Caco-2 (cell line): ENCODE measurements at regions not wholly inside any gene's neighbourhood (a gene's known extent, or its start where the extent isn't known, plus 50 kb on each side); places are given as distances from the start of the nearest gene placed in this dataset.

Experiments used
- BruUV-seq: library from RNA; stranded (reverse); fragments of 400-500 nt; replicated peaks from 2 replicates; lab custom pipeline; 2021; lab: Mats Ljungman, UMichigan
- CTCF ChIA-PET: fragments of 300-600 bp; sonication (Branson Sonifier 250); formaldehyde crosslinking; loops from one replicate; lab custom pipeline; 2022; ENCODE audit warnings: antibody characterized with exemption; lab: Charles Lee
- POLR2A ChIA-PET: fragments of 300-600 bp; sonication (Branson Sonifier 250); formaldehyde crosslinking; loops from one replicate; lab custom pipeline; 2022; ENCODE audit warnings: antibody characterized with exemption; lab: Charles Lee
- DNase-seq, 2 experiments: peaks; one replicate each; pipeline versions ENCODE4 v3.0.0 to v3.0.0-alpha.2; 2020 to 2022
- H3K27me3 ChIP-seq: replicated peaks from 2 replicates; pipeline ENCODE4 v1.6.0; 2011; ENCODE audit warnings: low read length; ENCODE audit not compliant: control insufficient read depth, insufficient read depth
- H3K36me3 ChIP-seq: 2 replicates; pipeline ENCODE4 v1.5.1; 2011; ENCODE audit warnings: low read length; ENCODE audit not compliant: control insufficient read depth, insufficient read depth
- H3K4me1 ChIP-seq: fragments of 250-450 bp; sonication (Bioruptor Pico); 2 replicates; pipeline ENCODE4 v1.5.1; 2020; ENCODE audit warnings: mild to moderate bottlenecking
- H3K4me3 ChIP-seq: 2 replicates; pipeline ENCODE4 v1.5.1; 2011; ENCODE audit warnings: low read depth, mild to moderate bottlenecking, control low read depth, low read length
- H3K9me3 ChIP-seq: fragments of 250-450 bp; sonication (Bioruptor Pico); 2 replicates; pipeline ENCODE4 v1.5.1; 2020; ENCODE audit warnings: mild to moderate bottlenecking, moderate library complexity
- H3K27ac Mint-ChIP-seq: one replicate; pipeline ENCODE4 v1.8.0; 2022; ENCODE audit warnings: mixed read lengths; ENCODE audit not compliant: unreplicated experiment
- H3K27me3 Mint-ChIP-seq: one replicate; pipeline ENCODE4 v1.8.0; 2022; ENCODE audit warnings: mixed read lengths; ENCODE audit not compliant: insufficient read depth, unreplicated experiment
- H3K36me3 Mint-ChIP-seq: one replicate; pipeline ENCODE4 v1.8.0; 2022; ENCODE audit warnings: mild to moderate bottlenecking, mixed read lengths; ENCODE audit not compliant: insufficient read depth, unreplicated experiment
- H3K4me1 Mint-ChIP-seq: one replicate; pipeline ENCODE4 v1.8.0; 2022; ENCODE audit warnings: low read depth, mixed read lengths; ENCODE audit not compliant: unreplicated experiment
- H3K4me3 Mint-ChIP-seq: one replicate; pipeline ENCODE4 v1.8.0; 2022; ENCODE audit warnings: mild to moderate bottlenecking, moderate library complexity, mixed read lengths; ENCODE audit not compliant: unreplicated experiment
- H3K9me3 Mint-ChIP-seq: one replicate; pipeline ENCODE4 v1.8.0; 2022; ENCODE audit warnings: mixed read lengths; ENCODE audit not compliant: unreplicated experiment
- CTCF ChIP-seq, 2 experiments: fragments of 200-600 bp in 1 of 2; IDR thresholded peaks; 1 replicate in 1 of 2; 2 replicates in 1 of 2; pipeline versions ENCODE4 v1.5.1 to v1.8.0; 2011 to 2022; ENCODE audit warnings: antibody characterized with exemption in 1 of 2, control low read depth in 1 of 2, inconsistent platforms in 1 of 2, low read depth in 1 of 2, low read length in 1 of 2, mild to moderate bottlenecking in 1 of 2, moderate library complexity in 1 of 2; ENCODE audit not compliant: insufficient read depth in 1 of 2, severe bottlenecking in 1 of 2, unreplicated experiment in 1 of 2
- intact Hi-C: fragments of 100-400 bp; cut with micrococcal nuclease; formaldehyde crosslinking; loops from one replicate; pipeline ENCODE4 v1.10.0; 2022; ENCODE audit not compliant: unreplicated experiment

GRCh38 chr2:71800851-71801250, 346.8 kb downstream of the CYP26B1 start:
- H3K4me1 Mint-ChIP-seq: peaks cover 17% of the 10 kb centered on the region
- DNase-seq: no peak
- intact Hi-C loops: loop anchor here (10.0 kb wide), 1 partner anchor 194 kb away; no protein-coding TSS in a partner anchor
- no peak for TF ChIP-seq CTCF (IDR thresholded peaks at IDR 0.05; ENCODE audit: insufficient read depth in 1 of 2, low read depth in 1 of 2, low read length in 1 of 2, severe bottlenecking in 1 of 2, unreplicated experiment in 1 of 2)
- ChIA-PET POLR2A (no interaction called here), CTCF (interaction anchor here (0.6 kb wide), 2 partner anchors 16 to 25 kb away, joined by 5 to 8 read pairs; no protein-coding TSS in a partner anchor)
- no peaks in the 10 kb centered on the region for H3K9me3 Mint-ChIP-seq
- no peaks in the 10 kb centered on the region for H3K36me3 Mint-ChIP-seq
- no peak overlapping the region for H3K4me3 ChIP-seq
- no TSS peak for BruUV-seq
- H3K4me1 ChIP-seq: peaks cover 8% of the 10 kb centered on the region
- no peak overlapping the region for H3K4me3 Mint-ChIP-seq
- H3K27me3 Mint-ChIP-seq: no peaks in the 10 kb centered on the region
- H3K9me3 ChIP-seq: no peaks in the 10 kb centered on the region
- H3K36me3 ChIP-seq: no peaks in the 10 kb centered on the region
- H3K27me3 ChIP-seq: no peaks in the 10 kb centered on the region
- no peak overlapping the region for H3K27ac Mint-ChIP-seq

GRCh38 chr2:71800106-71800809, 346.9 kb downstream of the DYSF start:
- H3K36me3 Mint-ChIP-seq: no peaks in the 10 kb centered on the region
- Histone ChIP-seq H3K4me1 (peaks cover 14% of the 10 kb centered on the region), H3K4me3 (no peak overlapping the region), H3K36me3 (no peaks in the 10 kb centered on the region), H3K27me3 (no peaks in the 10 kb centered on the region), H3K9me3 (no peaks in the 10 kb centered on the region)
- ChIA-PET CTCF (interaction anchor here (0.6 kb wide), 2 partner anchors 16 to 26 kb away, joined by 5 to 8 read pairs; no protein-coding TSS in a partner anchor), POLR2A (interaction anchor here (0.5 kb wide), 1 partner anchor 18 kb away, joined by 8 read pairs; no protein-coding TSS in a partner anchor)
- H3K4me1 Mint-ChIP-seq: peaks cover 17% of the 10 kb centered on the region
- TF ChIP-seq CTCF (IDR thresholded peaks at IDR 0.05; ENCODE audit: insufficient read depth in 1 of 2, low read depth in 1 of 2, low read length in 1 of 2, severe bottlenecking in 1 of 2, unreplicated experiment in 1 of 2): no peak
- no peak overlapping the region for H3K4me3 Mint-ChIP-seq
- intact Hi-C loops: loop anchor here (10.0 kb wide), 1 partner anchor 195 kb away; no protein-coding TSS in a partner anchor
- no peaks in the 10 kb centered on the region for H3K27me3 Mint-ChIP-seq
- BruUV-seq: no TSS peak
- H3K27ac Mint-ChIP-seq: no peak overlapping the region
- no peak for DNase-seq
- no peaks in the 10 kb centered on the region for H3K9me3 Mint-ChIP-seq

GRCh38 chr2:71799013-71799575, 345.7 kb downstream of the DYSF start:
- H3K27me3 ChIP-seq: no peaks in the 10 kb centered on the region
- no peaks in the 10 kb centered on the region for H3K9me3 Mint-ChIP-seq
- no peaks in the 10 kb centered on the region for H3K36me3 ChIP-seq
- H3K27me3 Mint-ChIP-seq: no peaks in the 10 kb centered on the region
- H3K9me3 ChIP-seq: no peaks in the 10 kb centered on the region
- peaks cover 21% of the 10 kb centered on the region for H3K4me1 Mint-ChIP-seq
- peaks cover 26% of the 10 kb centered on the region for H3K4me1 ChIP-seq
- no peak overlapping the region for H3K27ac Mint-ChIP-seq
- DNase-seq: no peak
- H3K4me3 Mint-ChIP-seq: no peak overlapping the region
- no peaks in the 10 kb centered on the region for H3K36me3 Mint-ChIP-seq
- intact Hi-C loops: loop anchor here (5.0 kb wide), 1 partner anchor 112 kb away; no protein-coding TSS in a partner anchor
- CTCF ChIA-PET: interaction anchor here (1.0 to 2.7 kb wide), 4 partner anchors 14 to 351 kb away, joined by 4 to 11 read pairs (median 6); no protein-coding TSS in a partner anchor
- no peak for TF ChIP-seq CTCF (IDR thresholded peaks at IDR 0.05; ENCODE audit: insufficient read depth in 1 of 2, low read depth in 1 of 2, low read length in 1 of 2, severe bottlenecking in 1 of 2, unreplicated experiment in 1 of 2)
- BruUV-seq: no TSS peak
- POLR2A ChIA-PET: no interaction called here
- H3K4me3 ChIP-seq: no peak overlapping the region
